LNCaP clone FGC (cell line): ENCODE measurements at regions not wholly inside any gene's neighbourhood (a gene's known extent, or its start where the extent isn't known, plus 50 kb on each side); places are given as distances from the start of the nearest gene placed in this dataset.
A peak's percentile ranks its signal among the peaks of the same experiment; 100 is the strongest.
"Not testable (repeated sequence)": the region's sequence is repeated elsewhere in the genome, so short reads cannot be mapped to it uniquely, and the experiment has no call there.

Experiments used
- DNase-seq: peaks from one replicate; pipeline ENCODE4 v3.0.0-alpha.2; 2011; ENCODE audit warnings: low read depth
- H3K4me3 ChIP-seq: 2 replicates; pipeline ENCODE4 v1.5.1; 2011; ENCODE audit warnings: mild to moderate bottlenecking, low read depth, low read length, control low read depth
- TF ChIP-seq, protein P1 (sequence below): IDR thresholded peaks from 2 replicates; pipeline ENCODE4 v1.5.1; 2012; ENCODE audit warnings: mild to moderate bottlenecking; ENCODE audit not compliant: control insufficient read depth, insufficient read depth; ENCODE audit errors: extremely low read depth

DNA sequence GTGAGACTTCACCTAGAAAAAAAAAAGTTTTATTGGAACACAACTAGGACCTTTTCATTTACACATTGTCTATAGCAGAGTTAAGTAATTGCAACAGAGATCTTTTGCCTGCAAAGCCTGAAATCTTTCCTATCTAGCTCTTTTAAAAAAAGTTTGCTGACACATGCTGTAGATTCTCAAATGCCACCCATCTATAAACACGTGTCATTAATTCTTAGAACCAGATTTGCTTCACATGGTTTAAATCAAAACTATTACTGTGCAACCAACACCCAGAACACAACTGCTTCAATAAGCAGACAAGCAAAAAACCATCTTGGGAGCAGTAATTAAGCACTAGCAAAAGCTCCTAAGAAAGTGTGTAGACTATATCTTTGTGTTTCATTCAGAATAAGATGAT, 55.0 kb downstream of the OXSM start:
- H3K4me3 ChIP-seq: no peak overlapping the region
- TF ChIP-seq, protein P1, sequence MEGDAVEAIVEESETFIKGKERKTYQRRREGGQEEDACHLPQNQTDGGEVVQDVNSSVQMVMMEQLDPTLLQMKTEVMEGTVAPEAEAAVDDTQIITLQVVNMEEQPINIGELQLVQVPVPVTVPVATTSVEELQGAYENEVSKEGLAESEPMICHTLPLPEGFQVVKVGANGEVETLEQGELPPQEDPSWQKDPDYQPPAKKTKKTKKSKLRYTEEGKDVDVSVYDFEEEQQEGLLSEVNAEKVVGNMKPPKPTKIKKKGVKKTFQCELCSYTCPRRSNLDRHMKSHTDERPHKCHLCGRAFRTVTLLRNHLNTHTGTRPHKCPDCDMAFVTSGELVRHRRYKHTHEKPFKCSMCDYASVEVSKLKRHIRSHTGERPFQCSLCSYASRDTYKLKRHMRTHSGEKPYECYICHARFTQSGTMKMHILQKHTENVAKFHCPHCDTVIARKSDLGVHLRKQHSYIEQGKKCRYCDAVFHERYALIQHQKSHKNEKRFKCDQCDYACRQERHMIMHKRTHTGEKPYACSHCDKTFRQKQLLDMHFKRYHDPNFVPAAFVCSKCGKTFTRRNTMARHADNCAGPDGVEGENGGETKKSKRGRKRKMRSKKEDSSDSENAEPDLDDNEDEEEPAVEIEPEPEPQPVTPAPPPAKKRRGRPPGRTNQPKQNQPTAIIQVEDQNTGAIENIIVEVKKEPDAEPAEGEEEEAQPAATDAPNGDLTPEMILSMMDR: no peak
- no peak for DNase-seq

DNA sequence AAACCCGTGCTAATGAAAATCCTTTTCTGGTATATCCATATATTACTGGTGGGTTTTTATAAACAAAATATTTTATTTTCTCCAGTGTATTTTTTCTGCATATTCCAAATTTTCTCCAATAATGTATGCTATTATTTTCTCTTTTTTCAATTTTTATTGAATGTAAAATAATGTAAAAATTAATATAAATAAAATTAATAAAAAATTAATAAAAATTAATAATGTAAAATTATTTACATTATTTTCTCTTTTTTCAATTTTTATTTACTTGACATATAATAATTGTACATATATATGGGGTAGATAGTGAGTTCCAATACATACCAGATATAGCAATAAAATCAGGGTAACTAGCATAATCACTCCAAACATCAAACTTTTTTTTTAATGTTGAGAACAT, 56.4 kb downstream of the OXSM start:
- no peak for DNase-seq
- H3K4me3 ChIP-seq: no peak overlapping the region
- TF ChIP-seq, protein P1: no peak

DNA sequence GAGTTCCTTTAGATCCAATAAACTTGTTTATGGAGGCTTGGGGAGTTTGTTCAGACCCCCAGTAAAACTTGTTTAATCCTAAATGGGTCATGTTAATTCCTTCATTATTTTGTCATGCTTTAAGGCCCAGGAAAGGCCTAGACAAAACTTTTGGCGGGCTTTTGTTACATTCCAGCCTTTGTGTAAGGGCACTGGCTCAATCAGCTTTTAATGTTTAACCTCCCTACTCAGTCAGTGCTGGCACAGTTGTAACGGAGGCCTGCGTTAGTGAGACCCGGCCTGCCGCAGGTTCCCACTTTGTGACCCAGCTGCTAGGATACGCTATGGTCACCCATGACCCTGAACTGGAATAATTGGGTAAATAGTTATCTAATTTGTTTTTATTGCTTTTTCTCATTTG, 59.2 kb downstream of the OXSM start:
- H3K4me3 ChIP-seq: no peak overlapping the region
- TF ChIP-seq, protein P1: no peak
- DNase-seq: no peak

DNA sequence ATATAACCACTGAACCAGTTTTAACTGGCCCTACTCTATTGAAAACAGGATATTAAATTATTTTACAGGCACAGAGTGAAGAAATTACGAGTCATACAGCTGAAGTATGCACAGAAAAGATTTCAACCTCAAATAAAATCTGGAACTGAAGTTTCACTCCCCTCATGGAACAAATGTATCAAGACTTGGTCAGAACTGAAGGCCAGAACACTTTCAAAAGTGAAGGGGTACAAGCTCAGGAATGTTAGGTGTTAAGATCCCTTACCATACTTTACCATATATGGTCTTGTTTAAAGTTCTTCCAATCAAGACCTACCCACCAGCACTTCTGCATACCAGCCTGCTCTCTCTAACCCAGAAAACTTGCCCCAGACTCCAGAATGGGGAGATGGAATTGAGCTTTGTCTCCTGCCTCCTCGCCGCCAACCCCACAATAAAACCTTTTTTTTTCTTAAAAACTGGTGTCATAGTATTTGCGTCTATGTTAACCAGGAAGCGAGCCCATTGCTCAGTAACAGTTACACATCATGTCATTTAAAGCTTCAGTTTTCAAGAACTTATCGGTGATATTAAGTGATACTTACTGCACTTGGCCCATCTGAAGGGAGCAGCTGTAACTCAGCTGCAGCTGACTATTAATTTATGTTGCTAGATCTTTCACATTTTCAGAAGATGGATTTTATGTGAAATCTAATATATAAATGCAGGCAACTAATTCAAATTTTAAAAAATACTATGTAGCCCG, 59.9 kb downstream of the OXSM start:
- no peak overlapping the region for H3K4me3 ChIP-seq
- TF ChIP-seq, protein P1: no peak
- DNase-seq: no peak

DNA sequence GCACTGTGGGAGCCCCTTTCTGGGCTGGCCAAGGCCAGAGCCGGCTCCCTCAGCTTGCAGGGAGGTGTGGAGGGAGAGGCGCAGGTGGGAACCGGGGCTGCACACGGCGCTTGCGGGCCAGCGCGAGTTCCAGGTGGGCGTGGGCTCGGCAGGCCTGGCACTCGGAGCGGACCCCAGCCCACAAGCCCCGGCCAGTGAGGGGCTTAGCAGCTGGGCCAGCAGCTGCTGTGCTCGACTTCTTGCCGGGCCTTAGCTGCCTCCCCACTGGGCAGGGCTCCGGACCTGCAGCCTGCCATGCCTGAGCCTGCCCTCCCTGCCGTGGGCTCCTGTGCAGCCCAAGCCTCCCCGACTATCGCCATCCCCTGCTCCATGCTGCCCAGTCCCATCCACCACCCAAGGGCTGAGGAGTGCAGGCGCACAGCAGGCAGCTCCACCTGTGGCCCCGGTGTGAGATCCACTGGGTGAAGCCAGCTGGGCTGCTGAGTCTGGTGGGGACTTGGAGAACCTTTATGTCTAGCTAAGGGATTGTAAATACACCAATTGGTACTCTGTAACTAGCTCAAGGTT, 61.9 kb downstream of the OXSM start:
- DNase-seq, H3K4me3 ChIP-seq: not testable (repeated sequence)

DNA sequence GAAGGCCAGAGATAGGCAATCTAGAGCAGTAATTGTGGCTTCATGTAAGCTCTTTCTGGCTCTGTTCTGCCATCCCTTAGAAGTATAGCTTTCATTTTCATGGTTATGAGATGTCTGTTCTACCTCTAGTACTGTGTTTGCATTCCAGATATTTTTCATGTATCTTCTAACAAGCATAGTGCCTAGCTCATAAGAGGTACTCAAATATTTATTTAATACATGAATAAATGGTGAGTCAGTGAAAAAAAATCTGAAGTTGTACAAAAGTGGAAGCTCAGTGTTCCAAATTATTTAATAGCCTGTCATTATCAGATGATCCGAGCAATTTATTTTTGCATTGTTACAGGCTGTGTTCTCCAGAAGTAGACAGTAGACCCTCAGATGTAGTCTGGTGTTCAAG, 64.3 kb downstream of the OXSM start:
- no peak overlapping the region for H3K4me3 ChIP-seq
- TF ChIP-seq, protein P1: no peak

DNA sequence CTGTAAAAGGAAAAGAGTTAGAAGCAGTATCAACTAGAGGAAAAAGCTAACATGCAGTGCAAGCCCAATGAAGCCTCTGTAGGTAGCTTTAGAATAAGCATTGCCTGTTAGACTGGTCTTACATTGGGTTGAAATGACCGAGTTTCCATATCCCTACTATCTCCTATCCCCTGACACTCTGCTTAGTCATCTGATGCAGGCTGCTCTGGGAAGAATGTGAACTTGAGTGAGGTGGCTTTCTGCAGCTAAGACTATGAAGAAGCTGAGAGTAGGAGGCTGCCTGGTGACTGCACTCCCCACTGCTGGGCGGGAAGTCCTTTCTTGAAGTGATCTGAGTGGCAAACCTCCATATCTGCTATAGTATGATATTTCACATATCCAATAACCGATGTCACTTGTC, 64.7 kb downstream of the OXSM start:
- TF ChIP-seq, protein P1: no peak
- DNase-seq: no peak
- no peak overlapping the region for H3K4me3 ChIP-seq

More for the DNA sequence above, 64.3 kb downstream of the OXSM start:
- peak; percentile 78 for DNase-seq
